CD4-positive, CD25-positive, alpha-beta regulatory T cell (primary cell): ENCODE measurements at regions not wholly inside any gene's neighbourhood (a gene's known extent, or its start where the extent isn't known, plus 50 kb on each side); places are given as distances from the start of the nearest gene placed in this dataset.
"Not testable (repeated sequence)": the region's sequence is repeated elsewhere in the genome, so short reads cannot be mapped to it uniquely, and the experiment has no call there.

Source experiments
- ATAC-seq, 2 donors: fragments of 150-1000 bp; cut with Tn5 transposase; one replicate each; pipeline ENCODE4 v1.10.0; 2021; ENCODE audit warnings: low read depth in 2 of 2, moderate number of reproducible peaks in 2 of 2, moderate library complexity in 1 of 2
- DNase-seq, 3 donors: peaks; one replicate each; pipeline versions ENCODE4 v3.0.0 to v3.0.0-alpha.2; 2012 to 2022; ENCODE audit warnings: mixed read lengths in 1 of 3
- H3K27ac ChIP-seq: one replicate; pipeline ENCODE4 v1.7.0; 2013; ENCODE audit warnings: mild to moderate bottlenecking, low read length; ENCODE audit not compliant: insufficient read depth, poor library complexity, severe bottlenecking
- H3K27me3 ChIP-seq: one replicate; pipeline ENCODE4 v1.7.0; 2013; ENCODE audit warnings: low read length; ENCODE audit not compliant: control insufficient read depth, insufficient read depth
- H3K36me3 ChIP-seq: one replicate; pipeline ENCODE4 v1.7.0; 2013; ENCODE audit warnings: mild to moderate bottlenecking, low read length, moderate library complexity; ENCODE audit not compliant: control insufficient read depth, insufficient read depth
- H3K4me1 ChIP-seq: 2 replicates; pipeline ENCODE4 v1.7.0; 2013; ENCODE audit warnings: mild to moderate bottlenecking, low read length; ENCODE audit not compliant: insufficient read depth, control insufficient read depth, poor library complexity, severe bottlenecking
- H3K4me3 ChIP-seq: one replicate; pipeline ENCODE4 v1.7.0; 2013; ENCODE audit warnings: low read depth, mild to moderate bottlenecking, low read length, moderate library complexity
- H3K9me3 ChIP-seq, 2 experiments: 1 replicate in 1 of 2; 2 replicates in 1 of 2; pipeline ENCODE4 v1.7.0; 2013; ENCODE audit warnings: low read length in 2 of 2, mild to moderate bottlenecking in 1 of 2, moderate library complexity in 1 of 2; ENCODE audit not compliant: control insufficient read depth in 2 of 2
- H3K27ac Mint-ChIP-seq, 3 donors: one replicate each; pipeline ENCODE4 v1.8.0; 2020 to 2022; ENCODE audit warnings: mild to moderate bottlenecking in 3 of 3, mixed read lengths in 3 of 3, moderate library complexity in 2 of 3
- H3K27me3 Mint-ChIP-seq: one replicate; pipeline ENCODE4 v1.8.0; 2022; ENCODE audit warnings: mild to moderate bottlenecking, mixed read lengths
- H3K36me3 Mint-ChIP-seq: one replicate; pipeline ENCODE4 v1.8.0; 2020; ENCODE audit warnings: mixed read lengths
- H3K4me1 Mint-ChIP-seq, 4 donors: one replicate each; pipeline ENCODE4 v1.8.0; 2020 to 2022; ENCODE audit warnings: mixed read lengths in 4 of 4, mild to moderate bottlenecking in 1 of 4
- H3K4me3 Mint-ChIP-seq, 4 donors: one replicate each; pipeline ENCODE4 v1.8.0; 2020 to 2022; ENCODE audit warnings: mild to moderate bottlenecking in 4 of 4, mixed read lengths in 4 of 4, moderate library complexity in 3 of 4
- H3K9me3 Mint-ChIP-seq, 7 donors: one replicate each; pipeline ENCODE4 v1.8.0; 2020 to 2022; ENCODE audit warnings: mixed read lengths in 7 of 7, mild to moderate bottlenecking in 3 of 7, moderate library complexity in 2 of 7

GRCh38 chr3:178203650-178204049 lies 332.6 kb upstream of the KCNMB2 start:
- ATAC-seq: no peak
- no peak for DNase-seq

GRCh38 chr3:178205740-178206139 lies 330.5 kb upstream of the KCNMB2 start:
- Mint-ChIP-seq H3K4me3 (no peak overlapping the region), H3K9me3 (no peaks in the 10 kb centered on the region), H3K27ac (no peak overlapping the region), H3K36me3 (no peaks in the 10 kb centered on the region), H3K4me1 (no peaks in the 10 kb centered on the region), H3K27me3 (no peaks in the 10 kb centered on the region)
- ATAC-seq (no peak), DNase-seq (no peak)
- no peak overlapping the region for H3K4me3 ChIP-seq
- no peaks in the 10 kb centered on the region for H3K36me3 ChIP-seq
- no peaks in the 10 kb centered on the region for H3K9me3 ChIP-seq
- H3K27me3 ChIP-seq: no peaks in the 10 kb centered on the region
- no peak overlapping the region for H3K27ac ChIP-seq
- H3K4me1 ChIP-seq: no peaks in the 10 kb centered on the region

More at GRCh38 chr3:178203650-178204049, 332.6 kb upstream of the KCNMB2 start:
- no peaks in the 10 kb centered on the region for H3K4me1 Mint-ChIP-seq
- no peaks in the 10 kb centered on the region for H3K9me3 ChIP-seq
- no peak overlapping the region for H3K27ac Mint-ChIP-seq
- no peaks in the 10 kb centered on the region for H3K27me3 ChIP-seq
- H3K4me1 ChIP-seq: no peaks in the 10 kb centered on the region
- no peaks in the 10 kb centered on the region for H3K36me3 ChIP-seq
- no peak overlapping the region for H3K4me3 ChIP-seq
- no peak overlapping the region for H3K27ac ChIP-seq
- H3K27me3 Mint-ChIP-seq: no peaks in the 10 kb centered on the region
- H3K9me3 Mint-ChIP-seq: no peaks in the 10 kb centered on the region
- H3K4me3 Mint-ChIP-seq: no peak overlapping the region
- H3K36me3 Mint-ChIP-seq: no peaks in the 10 kb centered on the region

GRCh38 chr3:178206521-178206920 lies 329.7 kb upstream of the KCNMB2 start:
- H3K27ac ChIP-seq: no peak overlapping the region
- H3K4me1 ChIP-seq: no peaks in the 10 kb centered on the region
- no peaks in the 10 kb centered on the region for H3K27me3 ChIP-seq
- no peak overlapping the region for H3K4me3 ChIP-seq
- DNase-seq (no peak), ATAC-seq (no peak)
- Mint-ChIP-seq H3K9me3 (no peaks in the 10 kb centered on the region), H3K36me3 (no peaks in the 10 kb centered on the region), H3K27me3 (no peaks in the 10 kb centered on the region), H3K4me3 (no peak overlapping the region), H3K27ac (no peak overlapping the region), H3K4me1 (no peaks in the 10 kb centered on the region)
- no peaks in the 10 kb centered on the region for H3K9me3 ChIP-seq
- H3K36me3 ChIP-seq: no peaks in the 10 kb centered on the region

- H3K27ac Mint-ChIP-seq, H3K27me3 ChIP-seq, ATAC-seq, H3K27me3 Mint-ChIP-seq, H3K4me3 Mint-ChIP-seq, H3K36me3 ChIP-seq, H3K9me3 ChIP-seq, H3K27ac ChIP-seq, H3K9me3 Mint-ChIP-seq, H3K36me3 Mint-ChIP-seq, H3K4me3 ChIP-seq, H3K4me1 ChIP-seq, H3K4me1 Mint-ChIP-seq, DNase-seq: not testable (repeated sequence)
Measured at GRCh38 chr3:178207161-178207560, 329.1 kb upstream of the KCNMB2 start.

GRCh38 chr3:178207627-178208026 lies 328.6 kb upstream of the KCNMB2 start:
- H3K36me3 Mint-ChIP-seq, H3K4me3 Mint-ChIP-seq, H3K27me3 Mint-ChIP-seq, H3K27ac ChIP-seq, H3K27ac Mint-ChIP-seq, H3K27me3 ChIP-seq, H3K4me3 ChIP-seq, H3K4me1 Mint-ChIP-seq, DNase-seq, H3K9me3 Mint-ChIP-seq, H3K36me3 ChIP-seq, H3K9me3 ChIP-seq, ATAC-seq, H3K4me1 ChIP-seq: not testable (repeated sequence)

- not testable (repeated sequence) for H3K4me1 ChIP-seq, H3K27ac ChIP-seq, H3K4me3 Mint-ChIP-seq, DNase-seq, H3K36me3 Mint-ChIP-seq, H3K9me3 Mint-ChIP-seq, H3K36me3 ChIP-seq, H3K9me3 ChIP-seq, ATAC-seq, H3K4me3 ChIP-seq, H3K27me3 Mint-ChIP-seq, H3K4me1 Mint-ChIP-seq, H3K27ac Mint-ChIP-seq, H3K27me3 ChIP-seq
Measured at GRCh38 chr3:178209116-178209515, 327.1 kb upstream of the KCNMB2 start.

- not testable (repeated sequence) for H3K9me3 Mint-ChIP-seq, H3K4me3 ChIP-seq, DNase-seq, H3K4me1 ChIP-seq, H3K9me3 ChIP-seq, H3K27ac ChIP-seq, ATAC-seq, H3K36me3 Mint-ChIP-seq, H3K27me3 Mint-ChIP-seq, H3K36me3 ChIP-seq, H3K4me3 Mint-ChIP-seq, H3K27me3 ChIP-seq, H3K4me1 Mint-ChIP-seq, H3K27ac Mint-ChIP-seq
Measured at GRCh38 chr3:178209618-178210017, 326.6 kb upstream of the KCNMB2 start.

GRCh38 chr3:178211086-178211485 lies 325.1 kb upstream of the KCNMB2 start:
- H3K4me1 ChIP-seq, H3K27ac ChIP-seq, H3K4me3 ChIP-seq, H3K27me3 Mint-ChIP-seq, H3K36me3 ChIP-seq, H3K27ac Mint-ChIP-seq, ATAC-seq, H3K4me1 Mint-ChIP-seq, H3K9me3 ChIP-seq, H3K4me3 Mint-ChIP-seq, DNase-seq, H3K9me3 Mint-ChIP-seq, H3K27me3 ChIP-seq, H3K36me3 Mint-ChIP-seq: not testable (repeated sequence)
